ENCODE measurements at regions not wholly inside any gene's neighbourhood (a gene's known extent, or its start where the extent isn't known, plus 50 kb on each side); places are given as distances from the start of the nearest gene placed in this dataset.

- ChIA-PET CTCF (no interaction called here), POLR2A (no interaction called here)
- no peaks in the 10 kb centered on the region for H3K9me3 ChIP-seq (ENCODE audit: control insufficient read depth, insufficient read depth, low read depth, low read length)
- no peaks in the 10 kb centered on the region for H3K4me1 ChIP-seq (ENCODE audit: control insufficient read depth, insufficient read depth, low read length)
- no peak overlapping the region for H3K4me3 ChIP-seq (ENCODE audit: low read depth, low read length)
- H3K36me3 ChIP-seq (ENCODE audit: control insufficient read depth in 2 of 2, insufficient read depth in 1 of 2, low read length in 2 of 2) = no peaks in the 10 kb centered on the region
- H3K27ac ChIP-seq (ENCODE audit: extremely low read depth, low read depth, low read length) = no peak overlapping the region
- TF ChIP-seq ZNF488 (tag by site-specific recombination; IDR thresholded peaks at IDR 0.05) (no peak), ZNF184 (tag by site-specific recombination; IDR thresholded peaks at IDR 0.05) (no peak), ZNF157 (tag by site-specific recombination; IDR thresholded peaks at IDR 0.05) (no peak), ZNF843 (tag by site-specific recombination; IDR thresholded peaks at IDR 0.05) (no peak), BCL11B (tag by site-specific recombination; IDR thresholded peaks at IDR 0.05; ENCODE audit: low read depth) (no peak), KLF10 (tag by site-specific recombination; IDR thresholded peaks at IDR 0.05) (no peak), SP3 (tag by site-specific recombination; IDR thresholded peaks at IDR 0.05) (no peak), ZNF280D (tag by site-specific recombination; IDR thresholded peaks at IDR 0.05) (no peak), ZNF114 (tag by site-specific recombination; IDR thresholded peaks at IDR 0.05) (no peak), YY1 (tag by site-specific recombination; IDR thresholded peaks at IDR 0.05) (no peak), PRDM1 (tag by site-specific recombination; IDR thresholded peaks at IDR 0.05) (no peak), ZFP41 (tag by site-specific recombination; IDR thresholded peaks at IDR 0.05; ENCODE audit: borderline replicate concordance) (no peak), ZNF510 (tag by site-specific recombination; IDR thresholded peaks at IDR 0.05; ENCODE audit: insufficient replicate concordance) (no peak), ZFP3 (tag by site-specific recombination; IDR thresholded peaks at IDR 0.05; ENCODE audit: low read depth) (no peak), ZNF514 (tag by site-specific recombination; IDR thresholded peaks at IDR 0.05) (no peak), CTCF (tag by site-specific recombination; IDR thresholded peaks at IDR 0.05) (no peak), ZNF211 (tag by site-specific recombination; IDR thresholded peaks at IDR 0.05; ENCODE audit: low read depth) (no peak), ZNF571 (tag by site-specific recombination; IDR thresholded peaks at IDR 0.05) (no peak)
These were observed 1346.2 kb downstream of the SUCLG1 start for GRCh38 chr2:83112858-83113257.

GRCh38 chr2:83109284-83109683 is 1349.8 kb downstream of the SUCLG1 start:
- CTCF ChIA-PET = no interaction called here
- no peak overlapping the region for H3K27ac ChIP-seq (ENCODE audit: extremely low read depth, low read depth, low read length)
- H3K9me3 ChIP-seq (ENCODE audit: control insufficient read depth, insufficient read depth, low read depth, low read length) = no peaks in the 10 kb centered on the region
- H3K36me3 ChIP-seq (ENCODE audit: control insufficient read depth in 2 of 2, insufficient read depth in 1 of 2, low read length in 2 of 2) = no peaks in the 10 kb centered on the region
- H3K4me3 ChIP-seq (ENCODE audit: low read depth, low read length) = no peak overlapping the region
- POLR2A ChIA-PET = no interaction called here
- H3K4me1 ChIP-seq (ENCODE audit: control insufficient read depth, insufficient read depth, low read length) = no peaks in the 10 kb centered on the region
- TF ChIP-seq ZEB2 (tag by site-specific recombination; IDR thresholded peaks at IDR 0.05) (no peak), ZNF121 (tag by site-specific recombination; IDR thresholded peaks at IDR 0.05) (no peak), ZBTB26 (tag by site-specific recombination; optimal IDR thresholded peaks at IDR 0.05) (no peak), ZFP37 (tag by site-specific recombination; IDR thresholded peaks at IDR 0.05) (no peak), ZNF416 (tag by site-specific recombination; IDR thresholded peaks at IDR 0.05) (no peak), ZNF664 (tag by site-specific recombination; IDR thresholded peaks at IDR 0.05) (no peak), ZNF404 (tag by site-specific recombination; IDR thresholded peaks at IDR 0.05) (no peak), ZNF580 (tag by site-specific recombination; IDR thresholded peaks at IDR 0.05) (no peak), ZNF791 (tag by site-specific recombination; IDR thresholded peaks at IDR 0.05) (no peak), ZNF629 (tag by site-specific recombination; IDR thresholded peaks at IDR 0.05) (no peak), ZNF704 (tag by site-specific recombination; IDR thresholded peaks at IDR 0.05) (no peak), ZNF37A (tag by site-specific recombination; IDR thresholded peaks at IDR 0.05) (no peak), BCL11A (tag by site-specific recombination; IDR thresholded peaks at IDR 0.05; ENCODE audit: low read depth) (no peak)

Measured in HEK293 (cell line).